ENCODE measurements at regions not wholly inside any gene's neighbourhood (a gene's known extent, or its start where the extent isn't known, plus 50 kb on each side); places are given as distances from the start of the nearest gene placed in this dataset.

DNA sequence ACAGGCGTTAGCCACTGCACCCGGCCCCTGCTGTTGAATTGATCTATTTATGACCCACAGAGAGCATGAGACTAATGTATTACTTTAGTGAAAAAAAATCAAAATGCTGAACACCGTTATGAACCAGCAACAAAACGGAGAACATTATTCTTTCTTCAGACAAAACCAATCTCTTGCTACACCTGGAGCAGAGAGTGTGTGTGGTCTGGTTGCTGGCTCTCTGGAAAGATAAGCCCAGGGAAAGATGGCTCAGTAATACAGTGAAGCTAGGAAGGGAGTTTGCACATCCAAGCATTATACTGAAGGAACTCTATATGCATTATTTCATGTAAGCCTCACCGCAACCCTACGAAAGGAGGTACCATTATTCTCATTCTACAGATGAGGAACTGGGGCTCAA lies 117.0 kb downstream of the GLUL start:
- TF ChIP-seq GATA2 (IDR thresholded peaks at IDR 0.05; ENCODE audit: low read depth, low read length) (no peak), GATA3 (IDR thresholded peaks at IDR 0.05; ENCODE audit: low read depth, low read length) (no peak)
